ENCODE measurements at regions not wholly inside any gene's neighbourhood (a gene's known extent, or its start where the extent isn't known, plus 50 kb on each side); places are given as distances from the start of the nearest gene placed in this dataset.

- no peak for DNase-seq (ENCODE audit: low spot score)
Measured at GRCh38 chr6:138577151-138577915, 78.0 kb upstream of the NHSL1 start.

- DNase-seq (ENCODE audit: low spot score), result no peak
Measured at GRCh38 chr6:138580040-138580439, 80.7 kb upstream of the NHSL1 start.

- DNase-seq (ENCODE audit: low spot score), result no peak
Measured at GRCh38 chr6:138580801-138581200, 81.5 kb upstream of the NHSL1 start.

- no peak for DNase-seq (ENCODE audit: low spot score)
Measured at GRCh38 chr6:138582573-138582972, 83.3 kb upstream of the NHSL1 start.

- no peak for DNase-seq (ENCODE audit: low spot score)
Measured at GRCh38 chr6:138586638-138587037, 87.3 kb upstream of the NHSL1 start.

GRCh38 chr6:138588805-138589434 lies 89.6 kb upstream of the NHSL1 start:
- DNase-seq (ENCODE audit: low spot score), result no peak

- no peak for DNase-seq (ENCODE audit: low spot score)
Measured at GRCh38 chr6:138590796-138591709, 91.8 kb upstream of the NHSL1 start.

GRCh38 chr6:138592749-138593123 lies 93.4 kb upstream of the NHSL1 start:
- no peak for DNase-seq (ENCODE audit: low spot score)

- DNase-seq (ENCODE audit: low spot score), result no peak
Measured at GRCh38 chr6:138593124-138593877, 94.0 kb upstream of the NHSL1 start.

GRCh38 chr6:138593909-138594757 lies 94.8 kb upstream of the NHSL1 start:
- no peak for DNase-seq (ENCODE audit: low spot score)

GRCh38 chr6:138594758-138595140 lies 95.5 kb upstream of the NHSL1 start:
- DNase-seq (ENCODE audit: low spot score), result no peak

GRCh38 chr6:138596126-138596525 lies 96.8 kb upstream of the NHSL1 start:
- DNase-seq (ENCODE audit: low spot score), result no peak

GRCh38 chr6:138596591-138596990 lies 97.3 kb upstream of the NHSL1 start:
- no peak for DNase-seq (ENCODE audit: low spot score)

GRCh38 chr6:138597336-138597735 lies 98.0 kb upstream of the NHSL1 start:
- DNase-seq (ENCODE audit: low spot score), result no peak

GRCh38 chr6:138598562-138599173 lies 99.4 kb upstream of the NHSL1 start:
- DNase-seq (ENCODE audit: low spot score), result no peak

GRCh38 chr6:138600261-138600660 lies 101.0 kb upstream of the NHSL1 start:
- no peak for DNase-seq (ENCODE audit: low spot score)

GRCh38 chr6:138600726-138601125 lies 101.4 kb upstream of the NHSL1 start:
- DNase-seq (ENCODE audit: low spot score), result no peak

- DNase-seq (ENCODE audit: low spot score), result no peak
Measured at GRCh38 chr6:138601128-138601527, 101.8 kb upstream of the NHSL1 start.

GRCh38 chr6:138605958-138606357 lies 106.7 kb upstream of the NHSL1 start:
- DNase-seq (ENCODE audit: low spot score), result no peak
